GM23338 (cell line): ENCODE measurements at regions not wholly inside any gene's neighbourhood (a gene's known extent, or its start where the extent isn't known, plus 50 kb on each side); places are given as distances from the start of the nearest gene placed in this dataset.

Experiments used
- CREB1 ChIP-seq: fragments of 250-450 bp; sonication (Bioruptor Pico); IDR thresholded peaks from 2 replicates; pipeline ENCODE4 v1.5.0; 2020; ENCODE audit warnings: low read depth, mild to moderate bottlenecking, moderate library complexity
- EZH2 ChIP-seq: fragments of 200-600 bp; sonication (generic); IDR thresholded peaks from one replicate; pipeline ENCODE4 v1.8.0; 2017; ENCODE audit warnings: antibody characterized with exemption, mild to moderate bottlenecking, low read depth; ENCODE audit not compliant: unreplicated experiment
- POLR2AphosphoS5 ChIP-seq: IDR thresholded peaks from 2 replicates; pipeline ENCODE4 v1.6.1; 2016; ENCODE audit warnings: antibody characterized with exemption, low read depth
- TF ChIP-seq, protein P1 (sequence below), 2 experiments: fragments of 200-600 bp in 1 of 2; sonication (generic) in 1 of 2; conservative IDR thresholded peaks; 2 replicates each; pipeline versions ENCODE4 v1.5.1 to v1.6.1; 2016 to 2017; ENCODE audit warnings: antibody characterized with exemption in 2 of 2, low read depth in 2 of 2, mild to moderate bottlenecking in 2 of 2, moderate library complexity in 1 of 2
- TF ChIP-seq, protein P2 (sequence below): IDR thresholded peaks from one replicate; pipeline ENCODE4 v1.6.1; 2018; ENCODE audit warnings: antibody characterized with exemption; ENCODE audit not compliant: unreplicated experiment

DNA sequence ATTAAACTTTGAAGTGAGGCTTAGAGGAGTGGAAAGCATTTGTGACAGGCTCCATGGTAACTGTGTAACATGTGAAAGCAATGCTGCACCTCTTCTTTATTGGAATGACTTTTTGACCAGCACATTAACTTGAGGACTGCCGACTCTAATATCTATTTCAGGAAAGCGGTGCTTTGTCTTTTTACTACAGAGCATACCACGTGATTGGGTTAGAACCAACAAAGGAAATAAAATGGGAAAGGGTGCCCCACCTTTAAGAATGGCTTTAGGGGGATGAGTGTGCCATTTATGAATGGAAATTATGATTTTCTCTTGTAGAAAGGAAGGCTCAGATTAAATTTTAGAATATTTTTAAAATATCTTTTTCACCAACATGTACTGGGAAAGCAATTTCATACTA, 57.3 kb upstream of the VPREB1 start:
- TF ChIP-seq, protein P1, sequence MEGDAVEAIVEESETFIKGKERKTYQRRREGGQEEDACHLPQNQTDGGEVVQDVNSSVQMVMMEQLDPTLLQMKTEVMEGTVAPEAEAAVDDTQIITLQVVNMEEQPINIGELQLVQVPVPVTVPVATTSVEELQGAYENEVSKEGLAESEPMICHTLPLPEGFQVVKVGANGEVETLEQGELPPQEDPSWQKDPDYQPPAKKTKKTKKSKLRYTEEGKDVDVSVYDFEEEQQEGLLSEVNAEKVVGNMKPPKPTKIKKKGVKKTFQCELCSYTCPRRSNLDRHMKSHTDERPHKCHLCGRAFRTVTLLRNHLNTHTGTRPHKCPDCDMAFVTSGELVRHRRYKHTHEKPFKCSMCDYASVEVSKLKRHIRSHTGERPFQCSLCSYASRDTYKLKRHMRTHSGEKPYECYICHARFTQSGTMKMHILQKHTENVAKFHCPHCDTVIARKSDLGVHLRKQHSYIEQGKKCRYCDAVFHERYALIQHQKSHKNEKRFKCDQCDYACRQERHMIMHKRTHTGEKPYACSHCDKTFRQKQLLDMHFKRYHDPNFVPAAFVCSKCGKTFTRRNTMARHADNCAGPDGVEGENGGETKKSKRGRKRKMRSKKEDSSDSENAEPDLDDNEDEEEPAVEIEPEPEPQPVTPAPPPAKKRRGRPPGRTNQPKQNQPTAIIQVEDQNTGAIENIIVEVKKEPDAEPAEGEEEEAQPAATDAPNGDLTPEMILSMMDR (conservative IDR thresholded peaks at IDR 0.05; ENCODE audit: low read depth in 2 of 2), result no peak
- TF ChIP-seq EZH2 (no peak), CREB1 (CRISPR knock-in tag) (no peak), POLR2AphosphoS5 (no peak)
- TF ChIP-seq, protein P2, sequence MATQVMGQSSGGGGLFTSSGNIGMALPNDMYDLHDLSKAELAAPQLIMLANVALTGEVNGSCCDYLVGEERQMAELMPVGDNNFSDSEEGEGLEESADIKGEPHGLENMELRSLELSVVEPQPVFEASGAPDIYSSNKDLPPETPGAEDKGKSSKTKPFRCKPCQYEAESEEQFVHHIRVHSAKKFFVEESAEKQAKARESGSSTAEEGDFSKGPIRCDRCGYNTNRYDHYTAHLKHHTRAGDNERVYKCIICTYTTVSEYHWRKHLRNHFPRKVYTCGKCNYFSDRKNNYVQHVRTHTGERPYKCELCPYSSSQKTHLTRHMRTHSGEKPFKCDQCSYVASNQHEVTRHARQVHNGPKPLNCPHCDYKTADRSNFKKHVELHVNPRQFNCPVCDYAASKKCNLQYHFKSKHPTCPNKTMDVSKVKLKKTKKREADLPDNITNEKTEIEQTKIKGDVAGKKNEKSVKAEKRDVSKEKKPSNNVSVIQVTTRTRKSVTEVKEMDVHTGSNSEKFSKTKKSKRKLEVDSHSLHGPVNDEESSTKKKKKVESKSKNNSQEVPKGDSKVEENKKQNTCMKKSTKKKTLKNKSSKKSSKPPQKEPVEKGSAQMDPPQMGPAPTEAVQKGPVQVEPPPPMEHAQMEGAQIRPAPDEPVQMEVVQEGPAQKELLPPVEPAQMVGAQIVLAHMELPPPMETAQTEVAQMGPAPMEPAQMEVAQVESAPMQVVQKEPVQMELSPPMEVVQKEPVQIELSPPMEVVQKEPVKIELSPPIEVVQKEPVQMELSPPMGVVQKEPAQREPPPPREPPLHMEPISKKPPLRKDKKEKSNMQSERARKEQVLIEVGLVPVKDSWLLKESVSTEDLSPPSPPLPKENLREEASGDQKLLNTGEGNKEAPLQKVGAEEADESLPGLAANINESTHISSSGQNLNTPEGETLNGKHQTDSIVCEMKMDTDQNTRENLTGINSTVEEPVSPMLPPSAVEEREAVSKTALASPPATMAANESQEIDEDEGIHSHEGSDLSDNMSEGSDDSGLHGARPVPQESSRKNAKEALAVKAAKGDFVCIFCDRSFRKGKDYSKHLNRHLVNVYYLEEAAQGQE, result no peak
